PC-3 (cell line): ENCODE measurements at regions not wholly inside any gene's neighbourhood (a gene's known extent, or its start where the extent isn't known, plus 50 kb on each side); places are given as distances from the start of the nearest gene placed in this dataset.

Source experiments
- ATAC-seq: fragments of 200-7000 bp; cut with Tn5 transposase; 2 replicates; pipeline ENCODE4 v1.9.1; 2020; ENCODE audit warnings: mild to moderate bottlenecking, moderate library complexity
- BruUV-seq: library from RNA; stranded (reverse); fragments of 400-500 nt; replicated peaks from 2 replicates; lab custom pipeline; 2021; lab: Mats Ljungman, UMichigan
- CTCF ChIA-PET: fragments of 300-600 bp; sonication (Branson Sonifier 250); formaldehyde crosslinking; loops from one replicate; lab custom pipeline; 2022; ENCODE audit warnings: antibody characterized with exemption; lab: Charles Lee
- POLR2A ChIA-PET: fragments of 300-600 bp; sonication (Branson Sonifier 250); formaldehyde crosslinking; loops from one replicate; lab custom pipeline; 2022; ENCODE audit warnings: antibody characterized with exemption; ENCODE audit not compliant: unreplicated experiment; lab: Charles Lee
- DNase-seq: peaks from one replicate; pipeline ENCODE4 v3.0.0-alpha.2; 2015
- H2AFZ ChIP-seq: fragments of 300-600 bp; sonication (generic); 2 replicates; pipeline ENCODE4 v1.6.0; 2016; ENCODE audit warnings: antibody characterized with exemption, low read length
- H3F3A ChIP-seq: fragments of 300-600 bp; sonication (generic); one replicate; pipeline ENCODE4 v1.6.0; 2017; ENCODE audit warnings: antibody characterized with exemption, low read length, control low read depth, mild to moderate bottlenecking; ENCODE audit not compliant: unreplicated experiment
- H3K27ac ChIP-seq: fragments of 300-600 bp; sonication (generic); 2 replicates; pipeline ENCODE4 v1.5.1; 2016; ENCODE audit warnings: mild to moderate bottlenecking, low read length
- H3K27me3 ChIP-seq: fragments of 300-600 bp; sonication (generic); 2 replicates; pipeline ENCODE4 v1.6.1; 2016; ENCODE audit warnings: low read length, mixed read lengths
- H3K36me3 ChIP-seq: fragments of 300-600 bp; sonication (generic); 2 replicates; pipeline ENCODE4 v1.6.1; 2016; ENCODE audit warnings: low read depth, mixed run types, low read length, mixed read lengths
- H3K4me1 ChIP-seq: fragments of 300-600 bp; sonication (generic); 2 replicates; pipeline ENCODE4 v1.5.1; 2016; ENCODE audit warnings: low read length; ENCODE audit not compliant: insufficient read depth
- H3K4me2 ChIP-seq: fragments of 300-600 bp; sonication (generic); 2 replicates; pipeline ENCODE4 v1.6.0; 2016; ENCODE audit warnings: low read length
- H3K4me3 ChIP-seq: fragments of 300-600 bp; sonication (generic); 2 replicates; pipeline ENCODE4 v1.5.1; 2016; ENCODE audit warnings: mild to moderate bottlenecking, low read length, mixed read lengths
- H3K79me2 ChIP-seq: fragments of 300-600 bp; sonication (generic); 2 replicates; pipeline ENCODE4 v1.6.1; 2017; ENCODE audit warnings: low read length, mixed read lengths
- H3K9ac ChIP-seq: fragments of 300-600 bp; sonication (generic); 2 replicates; pipeline ENCODE4 v1.6.0; 2016; ENCODE audit warnings: mild to moderate bottlenecking, low read length
- H3K9me2 ChIP-seq: fragments of 300-600 bp; sonication (generic); replicated peaks from 2 replicates; pipeline ENCODE4 v1.6.1; 2016; ENCODE audit warnings: mixed run types, low read length, mixed read lengths
- H3K9me3 ChIP-seq: fragments of 300-600 bp; sonication (generic); 2 replicates; pipeline ENCODE4 v1.6.1; 2016; ENCODE audit warnings: low read length, mixed read lengths
- H4K20me1 ChIP-seq: fragments of 300-600 bp; sonication (generic); 2 replicates; pipeline ENCODE4 v1.6.1; 2016; ENCODE audit warnings: low read length, mixed read lengths
- EZH2 ChIP-seq: fragments of 300-600 bp; sonication (generic); IDR thresholded peaks from one replicate; pipeline ENCODE4 v1.6.1; 2017; ENCODE audit warnings: antibody characterized with exemption, mild to moderate bottlenecking, low read length; ENCODE audit not compliant: unreplicated experiment
- EZH2phosphoT487 ChIP-seq: fragments of 300-600 bp; sonication (generic); IDR thresholded peaks from 2 replicates; pipeline ENCODE4 v1.6.1; 2018; ENCODE audit warnings: mild to moderate bottlenecking, antibody characterized with exemption, low read length, borderline replicate concordance
- intact Hi-C: fragments of 100-400 bp; cut with micrococcal nuclease; formaldehyde crosslinking; loops from 2 replicates; pipeline ENCODE4 v1.9.0; 2023
- TF ChIP-seq, protein P1 (sequence below): fragments of 300-600 bp; sonication (generic); conservative IDR thresholded peaks from 2 replicates; pipeline ENCODE4 v1.5.1; 2017; ENCODE audit warnings: antibody characterized with exemption, low read depth, mild to moderate bottlenecking, low read length

DNA sequence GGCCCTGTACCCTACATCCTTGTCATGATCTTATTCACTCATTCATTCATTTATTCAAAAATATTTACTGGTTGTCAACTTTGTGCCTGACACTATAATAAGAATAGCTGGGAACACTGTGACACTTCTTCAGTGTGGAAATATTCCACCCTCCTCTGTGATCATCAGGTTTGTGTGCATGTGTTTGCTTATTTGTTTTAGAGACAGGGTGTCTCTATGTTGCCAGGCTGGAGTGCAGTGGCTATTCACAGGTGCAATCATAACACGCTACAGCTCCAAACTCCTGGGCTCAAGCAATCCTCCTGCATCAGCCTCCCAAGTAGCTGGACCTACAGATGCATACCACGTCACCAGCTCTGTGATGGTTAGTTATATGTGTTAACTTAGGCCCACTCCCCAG is 50.0 kb upstream of the PLCL2 start:
- Histone ChIP-seq H3K36me3 (no peaks in the 10 kb centered on the region), H4K20me1 (no peaks in the 10 kb centered on the region), H3K4me2 (no peak overlapping the region), H2AFZ (no peak overlapping the region), H3K27ac (no peak overlapping the region), H3K27me3 (no peaks in the 10 kb centered on the region), H3F3A (no peaks in the 10 kb centered on the region), H3K4me3 (no peak overlapping the region), H3K79me2 (no peaks in the 10 kb centered on the region), H3K9me2 (no peaks in the 10 kb centered on the region), H3K9ac (no peak overlapping the region), H3K4me1 (0 out of 2 replicates have a peak, but pooled peaks cover 4% of the 10 kb centered on the region), H3K9me3 (no peaks in the 10 kb centered on the region)
- no peak for ATAC-seq
- no peak for DNase-seq
- BruUV-seq = no TSS peak
- intact Hi-C loops = no loop called here
- TF ChIP-seq EZH2phosphoT487 (no peak), EZH2 (no peak)
- TF ChIP-seq, protein P1, sequence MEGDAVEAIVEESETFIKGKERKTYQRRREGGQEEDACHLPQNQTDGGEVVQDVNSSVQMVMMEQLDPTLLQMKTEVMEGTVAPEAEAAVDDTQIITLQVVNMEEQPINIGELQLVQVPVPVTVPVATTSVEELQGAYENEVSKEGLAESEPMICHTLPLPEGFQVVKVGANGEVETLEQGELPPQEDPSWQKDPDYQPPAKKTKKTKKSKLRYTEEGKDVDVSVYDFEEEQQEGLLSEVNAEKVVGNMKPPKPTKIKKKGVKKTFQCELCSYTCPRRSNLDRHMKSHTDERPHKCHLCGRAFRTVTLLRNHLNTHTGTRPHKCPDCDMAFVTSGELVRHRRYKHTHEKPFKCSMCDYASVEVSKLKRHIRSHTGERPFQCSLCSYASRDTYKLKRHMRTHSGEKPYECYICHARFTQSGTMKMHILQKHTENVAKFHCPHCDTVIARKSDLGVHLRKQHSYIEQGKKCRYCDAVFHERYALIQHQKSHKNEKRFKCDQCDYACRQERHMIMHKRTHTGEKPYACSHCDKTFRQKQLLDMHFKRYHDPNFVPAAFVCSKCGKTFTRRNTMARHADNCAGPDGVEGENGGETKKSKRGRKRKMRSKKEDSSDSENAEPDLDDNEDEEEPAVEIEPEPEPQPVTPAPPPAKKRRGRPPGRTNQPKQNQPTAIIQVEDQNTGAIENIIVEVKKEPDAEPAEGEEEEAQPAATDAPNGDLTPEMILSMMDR = no peak
- POLR2A ChIA-PET = no interaction called here
- CTCF ChIA-PET = no interaction called here
